Lower leg skin (tissue), 3 donors: ENCODE measurements at regions not wholly inside any gene's neighbourhood (a gene's known extent, or its start where the extent isn't known, plus 50 kb on each side); places are given as distances from the start of the nearest gene placed in this dataset.

Experiments used
- POLR2A ChIP-seq, 2 donors: fragments of 450-650 bp; IDR thresholded peaks; one replicate each; pipeline ENCODE4 v1.6.1; 2016 to 2017; ENCODE audit warnings: antibody characterized with exemption in 2 of 2, mild to moderate bottlenecking in 1 of 2, moderate library complexity in 1 of 2
- TF ChIP-seq, protein P1 (sequence below), 3 donors: fragments of 450-650 bp; IDR thresholded peaks; one replicate each; pipeline ENCODE4 v1.5.1; 2016; ENCODE audit warnings: antibody characterized with exemption in 3 of 3, mild to moderate bottlenecking in 3 of 3, moderate library complexity in 2 of 3

- TF ChIP-seq, protein P1, sequence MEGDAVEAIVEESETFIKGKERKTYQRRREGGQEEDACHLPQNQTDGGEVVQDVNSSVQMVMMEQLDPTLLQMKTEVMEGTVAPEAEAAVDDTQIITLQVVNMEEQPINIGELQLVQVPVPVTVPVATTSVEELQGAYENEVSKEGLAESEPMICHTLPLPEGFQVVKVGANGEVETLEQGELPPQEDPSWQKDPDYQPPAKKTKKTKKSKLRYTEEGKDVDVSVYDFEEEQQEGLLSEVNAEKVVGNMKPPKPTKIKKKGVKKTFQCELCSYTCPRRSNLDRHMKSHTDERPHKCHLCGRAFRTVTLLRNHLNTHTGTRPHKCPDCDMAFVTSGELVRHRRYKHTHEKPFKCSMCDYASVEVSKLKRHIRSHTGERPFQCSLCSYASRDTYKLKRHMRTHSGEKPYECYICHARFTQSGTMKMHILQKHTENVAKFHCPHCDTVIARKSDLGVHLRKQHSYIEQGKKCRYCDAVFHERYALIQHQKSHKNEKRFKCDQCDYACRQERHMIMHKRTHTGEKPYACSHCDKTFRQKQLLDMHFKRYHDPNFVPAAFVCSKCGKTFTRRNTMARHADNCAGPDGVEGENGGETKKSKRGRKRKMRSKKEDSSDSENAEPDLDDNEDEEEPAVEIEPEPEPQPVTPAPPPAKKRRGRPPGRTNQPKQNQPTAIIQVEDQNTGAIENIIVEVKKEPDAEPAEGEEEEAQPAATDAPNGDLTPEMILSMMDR (IDR thresholded peaks at IDR 0.05): no peak
- TF ChIP-seq POLR2A (IDR thresholded peaks at IDR 0.05): no peak
Observed at GRCh38 chrX:79263550-79263949, 103.6 kb downstream of the ITM2A start.
